Keratinocyte (primary cell): ENCODE measurements at regions not wholly inside any gene's neighbourhood (a gene's known extent, or its start where the extent isn't known, plus 50 kb on each side); places are given as distances from the start of the nearest gene placed in this dataset.
A peak's percentile ranks its signal among the peaks of the same experiment; 100 is the strongest.
"Not testable (repeated sequence)": the region's sequence is repeated elsewhere in the genome, so short reads cannot be mapped to it uniquely, and the experiment has no call there.

ENCODE experiments used
- DNase-seq: peaks from one replicate; pipeline ENCODE4 v3.0.0-alpha.2; 2011; ENCODE audit warnings: low read depth, missing footprints, low spot score
- FAIRE-seq: peaks from 2 replicates; lab custom pipeline; 2011; peaks lifted over from hg19 to GRCh38; lab: Jason Lieb, UNC
- H2AFZ ChIP-seq: 2 replicates; pipeline ENCODE4 v1.6.0; 2012; ENCODE audit warnings: low read length, control low read depth, inconsistent platforms; ENCODE audit not compliant: control insufficient read depth
- H3K27ac ChIP-seq: 2 replicates; pipeline ENCODE4 v1.5.1; 2011; ENCODE audit warnings: low read length; ENCODE audit not compliant: control insufficient read depth, insufficient read depth
- H3K27me3 ChIP-seq: 3 replicates; pipeline ENCODE4 v1.6.0; 2011; ENCODE audit warnings: low read length; ENCODE audit not compliant: control insufficient read depth, insufficient read depth; ENCODE audit errors: extremely low read depth
- H3K36me3 ChIP-seq, 2 experiments: 2 replicates in 1 of 2; 3 replicates in 1 of 2; pipeline ENCODE4 v1.5.1; 2011; ENCODE audit warnings: low read length in 2 of 2, mild to moderate bottlenecking in 1 of 2; ENCODE audit not compliant: control insufficient read depth in 2 of 2, insufficient read depth in 2 of 2; ENCODE audit errors: extremely low read depth in 1 of 2
- H3K4me1 ChIP-seq: 3 replicates; pipeline ENCODE4 v1.5.1; 2011; ENCODE audit warnings: low read length; ENCODE audit not compliant: control insufficient read depth, insufficient read depth; ENCODE audit errors: extremely low read depth
- H3K4me2 ChIP-seq: 3 replicates; pipeline ENCODE4 v1.6.0; 2011; ENCODE audit warnings: low read depth, low read length; ENCODE audit not compliant: control insufficient read depth, insufficient read depth; ENCODE audit errors: extremely low read depth
- H3K4me3 ChIP-seq, 3 experiments: fragments of 200-600 bp in 1 of 3; sonication (generic) in 1 of 3; 2 replicates in 2 of 3; 3 replicates in 1 of 3; pipeline ENCODE4 v1.5.1; 2011 to 2016; ENCODE audit warnings: low read length in 3 of 3, mild to moderate bottlenecking in 3 of 3, control low read depth in 2 of 3, inconsistent platforms in 1 of 3, low read depth in 1 of 3, mixed read lengths in 1 of 3, mixed run types in 1 of 3, moderate library complexity in 1 of 3; ENCODE audit not compliant: control insufficient read depth in 2 of 3, insufficient read depth in 2 of 3; ENCODE audit errors: extremely low read depth in 1 of 3
- H3K79me2 ChIP-seq: 2 replicates; pipeline ENCODE4 v1.6.0; 2012; ENCODE audit warnings: low read length; ENCODE audit not compliant: control insufficient read depth, insufficient read depth
- H3K9ac ChIP-seq: 3 replicates; pipeline ENCODE4 v1.6.0; 2011; ENCODE audit warnings: low read length; ENCODE audit not compliant: control insufficient read depth, insufficient read depth; ENCODE audit errors: extremely low read depth
- H3K9me1 ChIP-seq: 3 replicates; pipeline ENCODE4 v1.6.0; 2011; ENCODE audit warnings: low read length; ENCODE audit not compliant: control insufficient read depth, insufficient read depth; ENCODE audit errors: extremely low read depth
- H3K9me3 ChIP-seq: 2 replicates; pipeline ENCODE4 v1.5.1; 2012; ENCODE audit warnings: low read depth, low read length; ENCODE audit not compliant: control insufficient read depth
- H4K20me1 ChIP-seq: 3 replicates; pipeline ENCODE4 v1.6.0; 2011; ENCODE audit warnings: low read length; ENCODE audit not compliant: control insufficient read depth, insufficient read depth; ENCODE audit errors: extremely low read depth
- CTCF ChIP-seq, 3 experiments: IDR thresholded peaks in 1 of 3; conservative IDR thresholded peaks in 1 of 3; optimal IDR thresholded peaks in 1 of 3; 2 replicates in 2 of 3; 3 replicates in 1 of 3; pipeline versions ENCODE3 to v1.5.1; 2011; ENCODE audit warnings: low read length in 3 of 3, mild to moderate bottlenecking in 3 of 3, moderate library complexity in 2 of 3, control low read depth in 1 of 3, inconsistent platforms in 1 of 3; ENCODE audit not compliant: insufficient read depth in 2 of 3; ENCODE audit errors: extremely low read depth in 1 of 3
- EZH2 ChIP-seq: IDR thresholded peaks from one replicate; pipeline ENCODE4 v1.6.1; 2012; ENCODE audit warnings: inconsistent platforms, mild to moderate bottlenecking, low read length, moderate library complexity
- dilution Hi-C: fragments of 300-500 bp; cut with MboI; formaldehyde crosslinking; loops from one replicate; pipeline ENCODE4 v1.7.0; 2020; ENCODE audit warnings: low sequenced_read_pairs; ENCODE audit not compliant: extremely low pct_ligation_motif_present

GRCh38 chr18:59848002-59848401, 51.8 kb upstream of the PMAIP1 start:
- H3K4me3 ChIP-seq, result no peak overlapping the region
- no peak for FAIRE-seq
- H4K20me1 ChIP-seq, result no peaks in the 10 kb centered on the region
- no peaks in the 10 kb centered on the region for H3K36me3 ChIP-seq
- H3K4me1 ChIP-seq, result peaks cover 13% of the 10 kb centered on the region
- H3K9me3 ChIP-seq, result no peaks in the 10 kb centered on the region
- dilution Hi-C loops, result no loop called here
- H3K9ac ChIP-seq, result no peak overlapping the region
- no peaks in the 10 kb centered on the region for H3K79me2 ChIP-seq
- TF ChIP-seq CTCF (optimal IDR thresholded peaks at IDR 0.05 in 1 of 3, IDR thresholded peaks at IDR 0.05 in 1 of 3, conservative IDR thresholded peaks at IDR 0.05 in 1 of 3; ENCODE audit: extremely low read depth in 1 of 3, insufficient read depth in 2 of 3, low read length in 3 of 3) (no peak), EZH2 (no peak)
- H3K4me2 ChIP-seq, result no peak overlapping the region
- DNase-seq, result no peak
- no peak overlapping the region for H3K27ac ChIP-seq
- H3K27me3 ChIP-seq, result no peaks in the 10 kb centered on the region
- no peak overlapping the region for H2AFZ ChIP-seq
- H3K9me1 ChIP-seq, result no peaks in the 10 kb centered on the region

- peaks cover 16% of the 10 kb centered on the region for H3K4me1 ChIP-seq
- H3K27ac ChIP-seq, H3K4me3 ChIP-seq, H3K9me3 ChIP-seq, H3K27me3 ChIP-seq, H3K36me3 ChIP-seq, H3K9ac ChIP-seq, H3K9me1 ChIP-seq, DNase-seq, FAIRE-seq, H4K20me1 ChIP-seq, H3K4me2 ChIP-seq, dilution Hi-C loops, H2AFZ ChIP-seq, H3K79me2 ChIP-seq: not testable (repeated sequence)
Observed at GRCh38 chr18:59847491-59847846, 52.3 kb upstream of the PMAIP1 start.

GRCh38 chr18:59846814-59847490, 52.8 kb upstream of the PMAIP1 start:
- H3K4me3 ChIP-seq, result no peak overlapping the region
- peaks cover 16% of the 10 kb centered on the region for H3K4me1 ChIP-seq
- no peaks in the 10 kb centered on the region for H3K36me3 ChIP-seq
- H3K9ac ChIP-seq, result no peak overlapping the region
- dilution Hi-C loops, result no loop called here
- TF ChIP-seq EZH2 (no peak), CTCF (optimal IDR thresholded peaks at IDR 0.05 in 1 of 3, IDR thresholded peaks at IDR 0.05 in 1 of 3, conservative IDR thresholded peaks at IDR 0.05 in 1 of 3; ENCODE audit: extremely low read depth in 1 of 3, insufficient read depth in 2 of 3, low read length in 3 of 3) (no peak)
- H3K79me2 ChIP-seq, result no peaks in the 10 kb centered on the region
- DNase-seq (no peak), FAIRE-seq (peak; percentile 70)
- H3K4me2 ChIP-seq, result no peak overlapping the region
- H3K9me3 ChIP-seq, result no peaks in the 10 kb centered on the region
- no peaks in the 10 kb centered on the region for H4K20me1 ChIP-seq
- H3K27me3 ChIP-seq, result no peaks in the 10 kb centered on the region
- H2AFZ ChIP-seq, result no peak overlapping the region
- no peaks in the 10 kb centered on the region for H3K9me1 ChIP-seq
- H3K27ac ChIP-seq, result no peak overlapping the region
